SK-N-SH (cell line): ENCODE measurements at regions not wholly inside any gene's neighbourhood (a gene's known extent, or its start where the extent isn't known, plus 50 kb on each side); places are given as distances from the start of the nearest gene placed in this dataset.

Experiments used
- CHD2 ChIP-seq: fragments of 150-350 bp; IDR thresholded peaks from 2 replicates; pipeline ENCODE4 v1.6.1; 2018; ENCODE audit warnings: low read length; ENCODE audit not compliant: partially characterized antibody
- EP300 ChIP-seq, 2 experiments: IDR thresholded peaks; 2 replicates each; pipeline versions ENCODE4 v1.4.0 to v1.6.1; 2012; ENCODE audit warnings: borderline replicate concordance in 1 of 2, low read depth in 1 of 2, low read length in 1 of 2
- EZH2phosphoT487 ChIP-seq: fragments of 200-600 bp; sonication (generic); IDR thresholded peaks from 2 replicates; pipeline ENCODE4 v1.6.1; 2017; ENCODE audit warnings: low read depth, mixed run types, mild to moderate bottlenecking, antibody characterized with exemption, moderate library complexity, borderline replicate concordance
- GABPA ChIP-seq: IDR thresholded peaks from 2 replicates; pipeline ENCODE4 v1.4.0; 2012; ENCODE audit warnings: low read depth, mild to moderate bottlenecking
- RAD21 ChIP-seq: IDR thresholded peaks from 2 replicates; pipeline ENCODE4 v1.6.1; 2012; ENCODE audit warnings: mild to moderate bottlenecking, low read length
- TAF1 ChIP-seq: IDR thresholded peaks from 2 replicates; pipeline ENCODE4 v1.6.1; 2012; ENCODE audit warnings: low read depth, mild to moderate bottlenecking, low read length, moderate library complexity, borderline replicate concordance
- USF1 ChIP-seq: IDR thresholded peaks from 2 replicates; pipeline ENCODE4 v1.4.0; 2012; ENCODE audit warnings: low read depth, borderline replicate concordance
- YY1 ChIP-seq: IDR thresholded peaks from 2 replicates; pipeline ENCODE4 v1.4.0; 2012; ENCODE audit warnings: low read depth, mild to moderate bottlenecking
- TF ChIP-seq, protein P1 (sequence below): fragments of 200-600 bp; sonication (generic); IDR thresholded peaks from 2 replicates; pipeline ENCODE4 v1.6.1; 2017; ENCODE audit warnings: antibody characterized with exemption, mild to moderate bottlenecking, moderate library complexity

- TF ChIP-seq EZH2phosphoT487 = no peak
- TF ChIP-seq RAD21 = no peak
- TF ChIP-seq, protein P1, sequence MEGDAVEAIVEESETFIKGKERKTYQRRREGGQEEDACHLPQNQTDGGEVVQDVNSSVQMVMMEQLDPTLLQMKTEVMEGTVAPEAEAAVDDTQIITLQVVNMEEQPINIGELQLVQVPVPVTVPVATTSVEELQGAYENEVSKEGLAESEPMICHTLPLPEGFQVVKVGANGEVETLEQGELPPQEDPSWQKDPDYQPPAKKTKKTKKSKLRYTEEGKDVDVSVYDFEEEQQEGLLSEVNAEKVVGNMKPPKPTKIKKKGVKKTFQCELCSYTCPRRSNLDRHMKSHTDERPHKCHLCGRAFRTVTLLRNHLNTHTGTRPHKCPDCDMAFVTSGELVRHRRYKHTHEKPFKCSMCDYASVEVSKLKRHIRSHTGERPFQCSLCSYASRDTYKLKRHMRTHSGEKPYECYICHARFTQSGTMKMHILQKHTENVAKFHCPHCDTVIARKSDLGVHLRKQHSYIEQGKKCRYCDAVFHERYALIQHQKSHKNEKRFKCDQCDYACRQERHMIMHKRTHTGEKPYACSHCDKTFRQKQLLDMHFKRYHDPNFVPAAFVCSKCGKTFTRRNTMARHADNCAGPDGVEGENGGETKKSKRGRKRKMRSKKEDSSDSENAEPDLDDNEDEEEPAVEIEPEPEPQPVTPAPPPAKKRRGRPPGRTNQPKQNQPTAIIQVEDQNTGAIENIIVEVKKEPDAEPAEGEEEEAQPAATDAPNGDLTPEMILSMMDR = no peak
- TF ChIP-seq CHD2 = no peak
- TF ChIP-seq GABPA = no peak
- no peak for TF ChIP-seq USF1
- TF ChIP-seq TAF1 = no peak
- TF ChIP-seq YY1 = no peak
- TF ChIP-seq EP300 (IDR thresholded peaks at IDR 0.05; ENCODE audit: borderline replicate concordance in 1 of 2, low read depth in 1 of 2, low read length in 1 of 2) = no peak
These were observed 60.3 kb upstream of the TP63 start for GRCh38 chr3:189570916-189571315.
